HepG2 (cell line): ENCODE measurements at regions not wholly inside any gene's neighbourhood (a gene's known extent, or its start where the extent isn't known, plus 50 kb on each side); places are given as distances from the start of the nearest gene placed in this dataset.

ENCODE experiments used
- ATAC-seq: fragments of 200-7000 bp; cut with Tn5 transposase; 3 replicates; pipeline ENCODE4 v1.9.1; 2020; ENCODE audit warnings: mild to moderate bottlenecking, moderate library complexity
- BruUV-seq: library from RNA; stranded (reverse); fragments of 400-500 nt; replicated peaks from 2 replicates; lab custom pipeline; 2021; lab: Mats Ljungman, UMichigan
- CTCF ChIA-PET: fragments of 300-600 bp; formaldehyde crosslinking; extraction: SDS; loops from one replicate; lab custom pipeline; 2021; ENCODE audit warnings: low total read pairs, inconsistent platforms, low intra/inter-chr PET ratio; lab: Yijun Ruan, JAX
- POLR2A ChIA-PET: fragments of 350-600 bp; sonication (Branson Sonifier 250); formaldehyde crosslinking; loops from one replicate; lab custom pipeline; 2020; ENCODE audit warnings: antibody characterized with exemption, inconsistent platforms; lab: Yijun Ruan, JAX
- DNase-seq: peaks from one replicate; pipeline ENCODE4 v3.0.0-alpha.2; 2015; ENCODE audit warnings: low spot score
- FAIRE-seq: peaks from 3 replicates; lab custom pipeline; 2011; peaks lifted over from hg19 to GRCh38; lab: Jason Lieb, UNC
- H2AFZ ChIP-seq: one replicate; pipeline ENCODE4 v1.6.1; 2011; ENCODE audit warnings: low read length, inconsistent platforms
- H3K27ac ChIP-seq: fragments of 300-600 bp; 3 replicates; pipeline ENCODE4 v1.8.0; 2011; ENCODE audit warnings: mixed run types, mild to moderate bottlenecking, mixed read lengths, low read length, inconsistent platforms; ENCODE audit not compliant: insufficient read depth; ENCODE audit errors: extremely low read length
- H3K27me3 ChIP-seq, 2 experiments: fragments of 200-600 bp in 1 of 2; 2 replicates in 1 of 2; 3 replicates in 1 of 2; pipeline versions ENCODE4 v1.6.0 to v1.8.0; 2011; ENCODE audit warnings: low read length in 2 of 2, mild to moderate bottlenecking in 2 of 2, moderate library complexity in 2 of 2, inconsistent platforms in 1 of 2; ENCODE audit not compliant: insufficient read depth in 2 of 2, control insufficient read depth in 1 of 2
- H3K36me3 ChIP-seq, 2 experiments: fragments of 200-600 bp in 1 of 2; replicated peaks in 1 of 2; 2 replicates in 1 of 2; 3 replicates in 1 of 2; pipeline versions ENCODE4 v1.5.1 to v1.8.0; 2011; ENCODE audit warnings: low read length in 2 of 2, inconsistent platforms in 1 of 2; ENCODE audit not compliant: insufficient read depth in 2 of 2, control insufficient read depth in 1 of 2
- H3K4me1 ChIP-seq: 2 replicates; pipeline ENCODE4 v1.5.1; 2012; ENCODE audit warnings: low read length, inconsistent platforms; ENCODE audit not compliant: insufficient read depth
- H3K4me2 ChIP-seq: 2 replicates; pipeline ENCODE4 v1.6.0; 2011; ENCODE audit warnings: low read depth, low read length, inconsistent platforms
- H3K4me3 ChIP-seq, 3 experiments: fragments of 200-600 bp in 1 of 3; sonication (generic), shearing (Covaris generic) in 1 of 3; replicated peaks in 1 of 3; 2 replicates each; pipeline ENCODE4 v1.5.1; 2011 to 2016; ENCODE audit warnings: low read length in 3 of 3, inconsistent platforms in 2 of 3, low read depth in 2 of 3, mild to moderate bottlenecking in 2 of 3, control low read depth in 1 of 3, mixed read lengths in 1 of 3; ENCODE audit not compliant: insufficient read depth in 1 of 3
- H3K79me2 ChIP-seq: one replicate; pipeline ENCODE4 v1.6.1; 2011; ENCODE audit warnings: low read length, inconsistent platforms; ENCODE audit not compliant: insufficient read depth
- H3K9ac ChIP-seq: 2 replicates; pipeline ENCODE4 v1.6.0; 2011; ENCODE audit warnings: mild to moderate bottlenecking, low read depth, low read length, inconsistent platforms; ENCODE audit not compliant: insufficient read depth
- H3K9me3 ChIP-seq: 2 replicates; pipeline ENCODE4 v1.5.1; 2012; ENCODE audit warnings: mild to moderate bottlenecking, low read length
- H4K20me1 ChIP-seq: 2 replicates; pipeline ENCODE4 v1.6.0; 2011; ENCODE audit warnings: inconsistent platforms, mild to moderate bottlenecking, low read length, moderate library complexity; ENCODE audit not compliant: insufficient read depth
- GLI4 ChIP-seq: sonication (generic); formaldehyde crosslinking; IDR thresholded peaks from 2 replicates; pipeline ENCODE4 v1.5.1; 2020; ENCODE audit warnings: missing genetic modification reagents, mild to moderate bottlenecking, moderate library complexity, borderline replicate concordance
- MAFK ChIP-seq, 2 experiments: IDR thresholded peaks in 1 of 2; conservative IDR thresholded peaks in 1 of 2; 2 replicates each; pipeline ENCODE4 v1.6.1; 2011; ENCODE audit warnings: improper control_type of control experiment in 2 of 2, low read length in 2 of 2
- NCOA1 ChIP-seq: sonication (generic); formaldehyde crosslinking; IDR thresholded peaks from 2 replicates; pipeline ENCODE4 v1.9.0; 2021; ENCODE audit warnings: missing genetic modification reagents
- ZNF280D ChIP-seq: sonication (generic); formaldehyde crosslinking; IDR thresholded peaks from 2 replicates; pipeline ENCODE4 v1.5.1; 2020; ENCODE audit warnings: mild to moderate bottlenecking, missing genetic modification reagents
- WGBS: methylation state at CpG from one replicate; pipeline ENCODE4 v1.1.6; 2017; ENCODE audit warnings: low lambda C conversion rate; 5-methylcytosine and 5-hydroxymethylcytosine counted together
- in situ Hi-C: cut with HindIII; loops from 2 replicates; pipeline ENCODE4 v1.10.0; 2017; ENCODE audit warnings: low pct_unique_long_range_greater_than_20kb; ENCODE audit not compliant: extremely low pct_ligation_motif_present
- intact Hi-C: fragments of 100-400 bp; cut with micrococcal nuclease; formaldehyde crosslinking; loops from one replicate; pipeline ENCODE4 v1.10.0; 2022; ENCODE audit not compliant: unreplicated experiment

- no peak for TF ChIP-seq ZNF280D
These were observed 404.8 kb downstream of the TXNL1 start (continued) for GRCh38 chr18:56233595-56233994.

GRCh38 chr18:56226025-56226424 is 412.4 kb downstream of the TXNL1 start:
- BruUV-seq, result no TSS peak
- ChIA-PET CTCF (no interaction called here), POLR2A (no interaction called here)
- H3K36me3 ChIP-seq, result no peaks in the 10 kb centered on the region
- H3K79me2 ChIP-seq, result no peaks in the 10 kb centered on the region
- H3K27me3 ChIP-seq, result no peaks in the 10 kb centered on the region
- H3K27ac ChIP-seq, result no peak overlapping the region
- DNase-seq, result no peak
- no peak overlapping the region for H3K4me2 ChIP-seq
- in situ Hi-C loops, result no loop called here
- intact Hi-C loops, result no loop called here
- no peak for FAIRE-seq
- H3K4me3 ChIP-seq, result no peak overlapping the region
- no peaks in the 10 kb centered on the region for H4K20me1 ChIP-seq
- 2% methylated on average over 5 of the region's 5 CpGs for WGBS
- H2AFZ ChIP-seq, result no peak overlapping the region
- no peak for TF ChIP-seq GLI4
- no peak for TF ChIP-seq NCOA1 (CRISPR knock-in tag)
- TF ChIP-seq MAFK (conservative IDR thresholded peaks at IDR 0.05 in 1 of 2, IDR thresholded peaks at IDR 0.05 in 1 of 2; ENCODE audit: low read length in 2 of 2), result peak; percentile 14 to 66; a peak in 2 of 4 replicates
- TF ChIP-seq, all 625 proteins: peak for 1
- no peak for ATAC-seq
- H3K9me3 ChIP-seq, result peaks cover 63% of the 10 kb centered on the region
- no peak overlapping the region for H3K9ac ChIP-seq
- H3K4me1 ChIP-seq, result no peaks in the 10 kb centered on the region
